ENCODE measurements at regions not wholly inside any gene's neighbourhood (a gene's known extent, or its start where the extent isn't known, plus 50 kb on each side); places are given as distances from the start of the nearest gene placed in this dataset.

DNA sequence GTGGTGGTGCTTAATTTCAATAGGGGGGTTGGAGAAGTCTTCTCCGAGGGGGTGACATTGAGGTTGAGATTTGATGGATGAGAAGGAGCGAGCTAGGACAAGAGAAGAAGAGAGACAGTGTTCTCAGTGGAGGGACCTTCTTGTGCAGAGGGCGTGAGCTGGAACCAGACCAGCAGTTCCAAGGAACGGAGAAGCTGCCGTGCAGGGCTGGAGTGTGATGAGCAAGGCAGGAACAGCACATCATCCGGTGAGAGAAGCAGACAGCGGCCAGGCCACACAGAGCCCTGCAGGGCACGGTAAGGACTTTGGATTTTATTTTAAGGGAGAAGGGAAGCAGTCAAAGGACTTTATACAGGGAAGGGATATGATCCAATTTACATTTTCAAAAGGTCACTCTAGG lies 206.9 kb downstream of the MELK start:
- TF ChIP-seq, protein P1, sequence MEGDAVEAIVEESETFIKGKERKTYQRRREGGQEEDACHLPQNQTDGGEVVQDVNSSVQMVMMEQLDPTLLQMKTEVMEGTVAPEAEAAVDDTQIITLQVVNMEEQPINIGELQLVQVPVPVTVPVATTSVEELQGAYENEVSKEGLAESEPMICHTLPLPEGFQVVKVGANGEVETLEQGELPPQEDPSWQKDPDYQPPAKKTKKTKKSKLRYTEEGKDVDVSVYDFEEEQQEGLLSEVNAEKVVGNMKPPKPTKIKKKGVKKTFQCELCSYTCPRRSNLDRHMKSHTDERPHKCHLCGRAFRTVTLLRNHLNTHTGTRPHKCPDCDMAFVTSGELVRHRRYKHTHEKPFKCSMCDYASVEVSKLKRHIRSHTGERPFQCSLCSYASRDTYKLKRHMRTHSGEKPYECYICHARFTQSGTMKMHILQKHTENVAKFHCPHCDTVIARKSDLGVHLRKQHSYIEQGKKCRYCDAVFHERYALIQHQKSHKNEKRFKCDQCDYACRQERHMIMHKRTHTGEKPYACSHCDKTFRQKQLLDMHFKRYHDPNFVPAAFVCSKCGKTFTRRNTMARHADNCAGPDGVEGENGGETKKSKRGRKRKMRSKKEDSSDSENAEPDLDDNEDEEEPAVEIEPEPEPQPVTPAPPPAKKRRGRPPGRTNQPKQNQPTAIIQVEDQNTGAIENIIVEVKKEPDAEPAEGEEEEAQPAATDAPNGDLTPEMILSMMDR (IDR thresholded peaks at IDR 0.05), result no peak
- TF ChIP-seq EZH2 (IDR thresholded peaks at IDR 0.05) (no peak), EZH2phosphoT487 (IDR thresholded peaks at IDR 0.05) (no peak)

Data from neural progenitor cell (in vitro differentiated cells).